K562 (cell line): ENCODE measurements at regions not wholly inside any gene's neighbourhood (a gene's known extent, or its start where the extent isn't known, plus 50 kb on each side); places are given as distances from the start of the nearest gene placed in this dataset.

Experiments used
- ARID1B ChIP-seq: fragments of 450-650 bp; IDR thresholded peaks from 2 replicates; pipeline ENCODE4 v1.6.1; 2016; ENCODE audit warnings: antibody characterized with exemption, mild to moderate bottlenecking, inconsistent platforms
- CREM ChIP-seq: IDR thresholded peaks from 2 replicates; pipeline ENCODE4 v1.6.1; 2014; ENCODE audit warnings: antibody characterized with exemption, low read depth
- DMBX1 ChIP-seq: fragments of 250-450 bp; sonication (Bioruptor Pico); IDR thresholded peaks from 2 replicates; pipeline ENCODE4 v1.8.0; 2022; ENCODE audit warnings: inconsistent platforms, mild to moderate bottlenecking, moderate library complexity, borderline replicate concordance
- HOMEZ ChIP-seq: fragments of 250-450 bp; sonication (Bioruptor Pico); IDR thresholded peaks from 2 replicates; pipeline ENCODE4 v1.4.0; 2020; ENCODE audit warnings: mild to moderate bottlenecking, moderate library complexity
- IRF9 ChIP-seq: fragments of 450-650 bp; IDR thresholded peaks from 2 replicates; pipeline ENCODE4 v1.6.1; 2016; ENCODE audit warnings: missing biosample characterization, missing genetic modification characterization
- KLF13 ChIP-seq: fragments of 450-650 bp; IDR thresholded peaks from 2 replicates; pipeline ENCODE4 v1.6.1; 2016; ENCODE audit warnings: missing genetic modification characterization, low read depth, mild to moderate bottlenecking, missing compliant biosample characterization, moderate library complexity, borderline replicate concordance
- MAFG ChIP-seq: fragments of 450-650 bp; conservative IDR thresholded peaks from 2 replicates; pipeline ENCODE4 v1.6.1; 2016; ENCODE audit warnings: missing genetic modification characterization, missing compliant biosample characterization
- NFE2L1 ChIP-seq: fragments of 450-650 bp; IDR thresholded peaks from 2 replicates; pipeline ENCODE4 v1.6.1; 2016; ENCODE audit warnings: missing genetic modification characterization, low read depth, mild to moderate bottlenecking, missing compliant biosample characterization, moderate library complexity, borderline replicate concordance
- TEAD1 ChIP-seq, 2 experiments: fragments of 450-650 bp in 1 of 2; sonication (generic) in 1 of 2; formaldehyde crosslinking; IDR thresholded peaks; 2 replicates each; pipeline versions ENCODE4 v1.4.0 to v1.8.0; 2020 to 2022; ENCODE audit warnings: mild to moderate bottlenecking in 2 of 2, missing genetic modification reagents in 1 of 2
- ZNF324 ChIP-seq: fragments of 250-450 bp; sonication (Bioruptor Pico); IDR thresholded peaks from 2 replicates; pipeline ENCODE4 v1.4.0; 2020; ENCODE audit warnings: mild to moderate bottlenecking
- ZNF395 ChIP-seq: fragments of 200-800 bp; sonication (Bioruptor generic); IDR thresholded peaks from 2 replicates; pipeline ENCODE4 v1.6.1; 2017; ENCODE audit warnings: missing genetic modification characterization, missing compliant biosample characterization
- ZNF445 ChIP-seq: fragments of 250-450 bp; sonication (Bioruptor Pico); IDR thresholded peaks from 2 replicates; pipeline ENCODE4 v1.4.0; 2020; ENCODE audit warnings: low read depth, mild to moderate bottlenecking, moderate library complexity
- ZNF449 ChIP-seq: fragments of 250-450 bp; sonication (Bioruptor Pico); IDR thresholded peaks from 2 replicates; pipeline ENCODE4 v1.8.0; 2022; ENCODE audit warnings: moderate library complexity, mild to moderate bottlenecking, inconsistent platforms
- ZNF740 ChIP-seq, 3 experiments: fragments of 200-800 bp in 1 of 3; sonication (Bioruptor generic) in 1 of 3; sonication (generic) in 1 of 3; formaldehyde crosslinking in 1 of 3; IDR thresholded peaks; 2 replicates each; pipeline versions ENCODE4 v1.6.1 to v1.8.0; 2016 to 2022; ENCODE audit warnings: mild to moderate bottlenecking in 2 of 3, missing compliant biosample characterization in 2 of 3, missing genetic modification characterization in 2 of 3, missing genetic modification reagents in 1 of 3
- TF ChIP-seq, protein P1 (sequence below), 2 experiments: fragments of 450-650 bp in 1 of 2; sonication (generic) in 1 of 2; formaldehyde crosslinking in 1 of 2; IDR thresholded peaks in 1 of 2; conservative IDR thresholded peaks in 1 of 2; 2 replicates each; pipeline versions ENCODE4 v1.6.1 to v1.8.1; 2016 to 2023; ENCODE audit warnings: mild to moderate bottlenecking in 2 of 2, moderate library complexity in 2 of 2, inconsistent platforms in 1 of 2, missing genetic modification reagents in 1 of 2
- TF ChIP-seq, protein P2 (sequence below): sonication (generic); IDR thresholded peaks from 2 replicates; pipeline ENCODE4 v1.6.1; 2016

- TF ChIP-seq ZNF740 (CRISPR knock-in tag; IDR thresholded peaks at IDR 0.05) (no peak), ZNF740 (tag; IDR thresholded peaks at IDR 0.05) (peak in 1 of 2 experiments; percentile 96; a peak in 2 of 4 replicates), HOMEZ (no peak), ZNF324 (CRISPR knock-in tag) (0 out of 2 replicates have a peak, but pooled peaks have one; percentile 42), TEAD1 (CRISPR knock-in tag; IDR thresholded peaks at IDR 0.05) (peak in 1 of 2 experiments; percentile 71; a peak in 1 of 4 replicates), MAFG (tag) (peak; percentile 71), IRF9 (tag) (peak; percentile 95), NFE2L1 (peak; percentile 18), ZNF445 (CRISPR knock-in tag) (peak; percentile 86), KLF13 (tag) (peak; percentile 61; the same call in 1 of the 2 replicates), DMBX1 (CRISPR knock-in tag) (peak; percentile 100), ZNF449 (CRISPR knock-in tag) (peak; percentile 52; the same call in 1 of the 2 replicates), ZNF395 (peak; percentile 69; the same call in 1 of the 2 replicates), ARID1B (peak; percentile 32; the same call in 1 of the 2 replicates), CREM (peak; percentile 44; the same call in 1 of the 2 replicates)
- TF ChIP-seq, protein P1, sequence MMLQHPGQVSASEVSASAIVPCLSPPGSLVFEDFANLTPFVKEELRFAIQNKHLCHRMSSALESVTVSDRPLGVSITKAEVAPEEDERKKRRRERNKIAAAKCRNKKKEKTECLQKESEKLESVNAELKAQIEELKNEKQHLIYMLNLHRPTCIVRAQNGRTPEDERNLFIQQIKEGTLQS (IDR thresholded peaks at IDR 0.05) = peak; percentile 62
- TF ChIP-seq, protein P1 (CRISPR knock-in tag; conservative IDR thresholded peaks at IDR 0.05) = no peak
- TF ChIP-seq, protein P2, sequence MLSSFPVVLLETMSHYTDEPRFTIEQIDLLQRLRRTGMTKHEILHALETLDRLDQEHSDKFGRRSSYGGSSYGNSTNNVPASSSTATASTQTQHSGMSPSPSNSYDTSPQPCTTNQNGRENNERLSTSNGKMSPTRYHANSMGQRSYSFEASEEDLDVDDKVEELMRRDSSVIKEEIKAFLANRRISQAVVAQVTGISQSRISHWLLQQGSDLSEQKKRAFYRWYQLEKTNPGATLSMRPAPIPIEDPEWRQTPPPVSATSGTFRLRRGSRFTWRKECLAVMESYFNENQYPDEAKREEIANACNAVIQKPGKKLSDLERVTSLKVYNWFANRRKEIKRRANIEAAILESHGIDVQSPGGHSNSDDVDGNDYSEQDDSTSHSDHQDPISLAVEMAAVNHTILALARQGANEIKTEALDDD = peak; percentile 87
These were observed 274.5 kb downstream of the SLC7A11 start (continued) for GRCh38 chr4:137967480-137968190.
